ENCODE measurements at regions not wholly inside any gene's neighbourhood (a gene's known extent, or its start where the extent isn't known, plus 50 kb on each side); places are given as distances from the start of the nearest gene placed in this dataset.

DNA sequence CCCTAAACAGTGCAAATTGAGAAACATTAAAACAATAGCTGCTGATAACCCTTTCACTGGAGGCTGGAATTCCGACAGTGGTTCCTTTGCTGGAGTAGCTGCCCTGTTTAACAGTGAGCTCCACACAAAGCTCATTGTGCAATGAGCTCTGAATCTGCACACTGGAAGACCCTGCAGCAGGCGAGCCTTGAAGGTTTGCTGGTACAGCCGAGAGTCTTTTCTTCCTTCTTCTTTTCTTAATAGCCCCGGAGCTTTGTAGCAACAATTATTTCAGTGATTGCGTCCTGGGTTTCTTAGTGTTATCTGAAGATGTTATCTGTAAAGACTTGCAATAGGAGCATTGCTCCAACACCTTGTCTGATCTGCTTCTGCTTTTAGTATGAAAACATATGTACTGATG is 50.8 kb upstream of the CXCR4 start:
- no peak for TF ChIP-seq POLR2AphosphoS5 (IDR thresholded peaks at IDR 0.05)
- no peak for TF ChIP-seq POLR2A (IDR thresholded peaks at IDR 0.05)
